ENCODE measurements at regions not wholly inside any gene's neighbourhood (a gene's known extent, or its start where the extent isn't known, plus 50 kb on each side); places are given as distances from the start of the nearest gene placed in this dataset.

DNA sequence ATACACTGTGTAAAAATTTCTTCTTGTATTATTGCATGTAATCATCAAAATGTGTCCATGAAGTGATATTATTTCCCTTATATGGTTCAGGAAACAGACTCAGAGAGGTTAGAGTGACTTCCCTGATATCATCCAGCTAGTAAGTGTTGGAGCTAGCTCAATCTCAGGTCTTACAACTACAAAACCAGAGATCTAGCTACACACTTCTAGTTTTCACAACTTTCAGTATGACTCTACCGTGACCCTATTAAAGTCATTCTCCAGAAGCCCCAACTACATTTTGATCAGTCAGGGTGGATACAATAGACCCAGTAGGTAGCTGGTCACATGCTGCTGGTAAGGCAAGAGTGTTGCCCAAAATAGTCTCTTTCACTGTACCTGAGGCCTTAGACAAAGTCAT, 165.3 kb downstream of the GOLIM4 start:
- no peak overlapping the region for H3K4me3 ChIP-seq (ENCODE audit: insufficient read length, low read depth)
- no peak overlapping the region for H3K9ac ChIP-seq (ENCODE audit: insufficient read length, low read depth)
- TF ChIP-seq YY1 (IDR thresholded peaks at IDR 0.05; ENCODE audit: insufficient read depth, insufficient read length) = no peak
- TF ChIP-seq ZNF274 (IDR thresholded peaks at IDR 0.05; ENCODE audit: low read depth, low read length) = no peak
- TF ChIP-seq SUZ12 (IDR thresholded peaks at IDR 0.05; ENCODE audit: extremely low read depth, insufficient read depth, insufficient read length) = no peak
- H3K36me3 ChIP-seq (ENCODE audit: insufficient read depth, insufficient read length, low read length) = no peaks in the 10 kb centered on the region
- H3K9me3 ChIP-seq (ENCODE audit: insufficient read depth, low read length) = 0 out of 2 replicates have a peak, but pooled peaks cover 4% of the 10 kb centered on the region
- DNase-seq (ENCODE audit: low read depth, low spot score) = no peak
- H3K4me1 ChIP-seq (ENCODE audit: insufficient read depth, insufficient read length) = no peaks in the 10 kb centered on the region
- H3K27me3 ChIP-seq (ENCODE audit: insufficient read depth, insufficient read length) = no peaks in the 10 kb centered on the region

- Histone ChIP-seq H3K9me3 (ENCODE audit: insufficient read depth, low read length) (0 out of 2 replicates have a peak, but pooled peaks cover 4% of the 10 kb centered on the region), H3K4me1 (ENCODE audit: insufficient read depth, insufficient read length) (no peaks in the 10 kb centered on the region), H3K27me3 (ENCODE audit: insufficient read depth, insufficient read length) (no peaks in the 10 kb centered on the region), H3K36me3 (ENCODE audit: insufficient read depth, insufficient read length, low read length) (no peaks in the 10 kb centered on the region), H3K9ac (ENCODE audit: insufficient read length, low read depth) (no peak overlapping the region), H3K4me3 (ENCODE audit: insufficient read length, low read depth) (no peak overlapping the region)
- TF ChIP-seq SUZ12 (IDR thresholded peaks at IDR 0.05; ENCODE audit: extremely low read depth, insufficient read depth, insufficient read length) (no peak), ZNF274 (IDR thresholded peaks at IDR 0.05; ENCODE audit: low read depth, low read length) (no peak), YY1 (IDR thresholded peaks at IDR 0.05; ENCODE audit: insufficient read depth, insufficient read length) (no peak)
- DNase-seq (ENCODE audit: low read depth, low spot score) = no peak
Observed at GRCh38 chr3:167929968-167930367, 165.8 kb downstream of the GOLIM4 start.

DNA sequence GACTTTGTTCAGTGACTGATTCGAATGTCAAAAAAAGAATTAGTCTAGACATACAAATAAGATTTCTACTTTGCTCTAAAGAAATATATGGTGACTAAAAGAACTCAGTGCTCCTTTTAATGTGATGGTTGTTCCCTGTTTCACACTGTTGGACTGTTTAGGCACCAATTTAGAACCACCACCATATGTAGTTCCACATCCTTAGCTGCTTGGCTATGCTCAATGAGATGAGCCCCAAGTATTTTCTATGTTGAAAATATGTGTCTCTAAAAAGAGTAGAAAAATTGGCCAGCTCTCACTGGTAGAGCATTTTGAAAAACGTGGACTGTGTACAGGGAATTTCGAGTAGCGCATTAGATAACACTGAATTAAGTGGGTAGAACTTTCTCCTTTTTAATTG, 167.3 kb downstream of the GOLIM4 start:
- no peak overlapping the region for H3K4me3 ChIP-seq (ENCODE audit: insufficient read length, low read depth)
- no peak for DNase-seq (ENCODE audit: low read depth, low spot score)
- H3K36me3 ChIP-seq (ENCODE audit: insufficient read depth, insufficient read length, low read length) = no peaks in the 10 kb centered on the region
- H3K27me3 ChIP-seq (ENCODE audit: insufficient read depth, insufficient read length) = no peaks in the 10 kb centered on the region
- H3K9me3 ChIP-seq (ENCODE audit: insufficient read depth, low read length) = 0 out of 2 replicates have a peak, but pooled peaks cover 4% of the 10 kb centered on the region
- no peak for TF ChIP-seq ZNF274 (IDR thresholded peaks at IDR 0.05; ENCODE audit: low read depth, low read length)
- TF ChIP-seq SUZ12 (IDR thresholded peaks at IDR 0.05; ENCODE audit: extremely low read depth, insufficient read depth, insufficient read length) = no peak
- no peak for TF ChIP-seq YY1 (IDR thresholded peaks at IDR 0.05; ENCODE audit: insufficient read depth, insufficient read length)
- H3K9ac ChIP-seq (ENCODE audit: insufficient read length, low read depth) = no peak overlapping the region
- no peaks in the 10 kb centered on the region for H3K4me1 ChIP-seq (ENCODE audit: insufficient read depth, insufficient read length)

GRCh38 chr3:167920747-167921146, 175.0 kb downstream of the GOLIM4 start:
- TF ChIP-seq ZNF274 (IDR thresholded peaks at IDR 0.05; ENCODE audit: low read depth, low read length) = no peak
- no peak for TF ChIP-seq YY1 (IDR thresholded peaks at IDR 0.05; ENCODE audit: insufficient read depth, insufficient read length)
- no peak for TF ChIP-seq SUZ12 (IDR thresholded peaks at IDR 0.05; ENCODE audit: extremely low read depth, insufficient read depth, insufficient read length)
- 0 out of 2 replicates have a peak, but pooled peaks cover 3% of the 10 kb centered on the region for H3K9me3 ChIP-seq (ENCODE audit: insufficient read depth, low read length)
- no peaks in the 10 kb centered on the region for H3K4me1 ChIP-seq (ENCODE audit: insufficient read depth, insufficient read length)
- no peak for DNase-seq (ENCODE audit: low read depth, low spot score)
- H3K36me3 ChIP-seq (ENCODE audit: insufficient read depth, insufficient read length, low read length) = no peaks in the 10 kb centered on the region
- H3K4me3 ChIP-seq (ENCODE audit: insufficient read length, low read depth) = no peak overlapping the region
- no peaks in the 10 kb centered on the region for H3K27me3 ChIP-seq (ENCODE audit: insufficient read depth, insufficient read length)
- H3K9ac ChIP-seq (ENCODE audit: insufficient read length, low read depth) = no peak overlapping the region

GRCh38 chr3:167919590-167919989, 176.1 kb downstream of the GOLIM4 start:
- Histone ChIP-seq H3K36me3 (ENCODE audit: insufficient read depth, insufficient read length, low read length) (no peaks in the 10 kb centered on the region), H3K9ac (ENCODE audit: insufficient read length, low read depth) (no peak overlapping the region), H3K4me3 (ENCODE audit: insufficient read length, low read depth) (no peak overlapping the region), H3K4me1 (ENCODE audit: insufficient read depth, insufficient read length) (no peaks in the 10 kb centered on the region), H3K9me3 (ENCODE audit: insufficient read depth, low read length) (no peaks in the 10 kb centered on the region), H3K27me3 (ENCODE audit: insufficient read depth, insufficient read length) (no peaks in the 10 kb centered on the region)
- TF ChIP-seq ZNF274 (IDR thresholded peaks at IDR 0.05; ENCODE audit: low read depth, low read length) (no peak), SUZ12 (IDR thresholded peaks at IDR 0.05; ENCODE audit: extremely low read depth, insufficient read depth, insufficient read length) (no peak), YY1 (IDR thresholded peaks at IDR 0.05; ENCODE audit: insufficient read depth, insufficient read length) (no peak)
- no peak for DNase-seq (ENCODE audit: low read depth, low spot score)

- no peak for TF ChIP-seq YY1 (IDR thresholded peaks at IDR 0.05; ENCODE audit: insufficient read depth, insufficient read length)
- TF ChIP-seq SUZ12 (IDR thresholded peaks at IDR 0.05; ENCODE audit: extremely low read depth, insufficient read depth, insufficient read length) = no peak
- TF ChIP-seq ZNF274 (IDR thresholded peaks at IDR 0.05; ENCODE audit: low read depth, low read length) = no peak
- Histone ChIP-seq H3K4me3 (ENCODE audit: insufficient read length, low read depth) (no peak overlapping the region), H3K9ac (ENCODE audit: insufficient read length, low read depth) (no peak overlapping the region), H3K9me3 (ENCODE audit: insufficient read depth, low read length) (no peaks in the 10 kb centered on the region), H3K27me3 (ENCODE audit: insufficient read depth, insufficient read length) (no peaks in the 10 kb centered on the region), H3K36me3 (ENCODE audit: insufficient read depth, insufficient read length, low read length) (no peaks in the 10 kb centered on the region), H3K4me1 (ENCODE audit: insufficient read depth, insufficient read length) (no peaks in the 10 kb centered on the region)
- DNase-seq (ENCODE audit: low read depth, low spot score) = no peak
Observed at GRCh38 chr3:167918686-167919085, 177.0 kb downstream of the GOLIM4 start.

GRCh38 chr3:167918008-167918596, 177.6 kb downstream of the GOLIM4 start:
- H3K36me3 ChIP-seq (ENCODE audit: insufficient read depth, insufficient read length, low read length) = no peaks in the 10 kb centered on the region
- no peaks in the 10 kb centered on the region for H3K27me3 ChIP-seq (ENCODE audit: insufficient read depth, insufficient read length)
- H3K4me3 ChIP-seq (ENCODE audit: insufficient read length, low read depth) = no peak overlapping the region
- TF ChIP-seq ZNF274 (IDR thresholded peaks at IDR 0.05; ENCODE audit: low read depth, low read length) (no peak), YY1 (IDR thresholded peaks at IDR 0.05; ENCODE audit: insufficient read depth, insufficient read length) (no peak), SUZ12 (IDR thresholded peaks at IDR 0.05; ENCODE audit: extremely low read depth, insufficient read depth, insufficient read length) (no peak)
- H3K9ac ChIP-seq (ENCODE audit: insufficient read length, low read depth) = no peak overlapping the region
- H3K4me1 ChIP-seq (ENCODE audit: insufficient read depth, insufficient read length) = no peaks in the 10 kb centered on the region
- no peaks in the 10 kb centered on the region for H3K9me3 ChIP-seq (ENCODE audit: insufficient read depth, low read length)
- DNase-seq (ENCODE audit: low read depth, low spot score) = no peak

Measured in NT2/D1 (cell line).